ENCODE measurements at regions not wholly inside any gene's neighbourhood (a gene's known extent, or its start where the extent isn't known, plus 50 kb on each side); places are given as distances from the start of the nearest gene placed in this dataset.
"Not testable (repeated sequence)": the region's sequence is repeated elsewhere in the genome, so short reads cannot be mapped to it uniquely, and the experiment has no call there.

DNA sequence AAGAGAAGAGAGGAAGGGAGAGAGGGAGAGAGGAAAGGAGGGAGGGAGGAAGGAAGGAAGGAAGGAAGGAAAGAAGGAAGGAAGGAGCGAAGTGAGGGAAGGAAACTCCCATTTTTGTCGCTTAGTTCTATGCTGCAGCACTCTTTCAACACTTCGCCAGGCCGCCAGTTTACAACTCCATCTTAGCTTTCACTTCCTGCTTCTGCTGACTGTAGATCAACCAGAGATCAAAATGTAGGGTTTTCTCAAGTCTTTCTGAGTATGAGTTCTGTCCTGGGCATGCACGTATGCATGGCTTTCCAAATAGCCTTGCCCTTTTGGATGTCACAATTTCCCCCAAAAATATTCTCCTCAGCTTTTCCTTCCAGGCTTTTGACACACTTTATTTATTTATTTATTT lies 723.4 kb downstream of the TRHDE start:
- TF ChIP-seq RAD21 (IDR thresholded peaks at IDR 0.05), result no peak
- TF ChIP-seq, protein P1, sequence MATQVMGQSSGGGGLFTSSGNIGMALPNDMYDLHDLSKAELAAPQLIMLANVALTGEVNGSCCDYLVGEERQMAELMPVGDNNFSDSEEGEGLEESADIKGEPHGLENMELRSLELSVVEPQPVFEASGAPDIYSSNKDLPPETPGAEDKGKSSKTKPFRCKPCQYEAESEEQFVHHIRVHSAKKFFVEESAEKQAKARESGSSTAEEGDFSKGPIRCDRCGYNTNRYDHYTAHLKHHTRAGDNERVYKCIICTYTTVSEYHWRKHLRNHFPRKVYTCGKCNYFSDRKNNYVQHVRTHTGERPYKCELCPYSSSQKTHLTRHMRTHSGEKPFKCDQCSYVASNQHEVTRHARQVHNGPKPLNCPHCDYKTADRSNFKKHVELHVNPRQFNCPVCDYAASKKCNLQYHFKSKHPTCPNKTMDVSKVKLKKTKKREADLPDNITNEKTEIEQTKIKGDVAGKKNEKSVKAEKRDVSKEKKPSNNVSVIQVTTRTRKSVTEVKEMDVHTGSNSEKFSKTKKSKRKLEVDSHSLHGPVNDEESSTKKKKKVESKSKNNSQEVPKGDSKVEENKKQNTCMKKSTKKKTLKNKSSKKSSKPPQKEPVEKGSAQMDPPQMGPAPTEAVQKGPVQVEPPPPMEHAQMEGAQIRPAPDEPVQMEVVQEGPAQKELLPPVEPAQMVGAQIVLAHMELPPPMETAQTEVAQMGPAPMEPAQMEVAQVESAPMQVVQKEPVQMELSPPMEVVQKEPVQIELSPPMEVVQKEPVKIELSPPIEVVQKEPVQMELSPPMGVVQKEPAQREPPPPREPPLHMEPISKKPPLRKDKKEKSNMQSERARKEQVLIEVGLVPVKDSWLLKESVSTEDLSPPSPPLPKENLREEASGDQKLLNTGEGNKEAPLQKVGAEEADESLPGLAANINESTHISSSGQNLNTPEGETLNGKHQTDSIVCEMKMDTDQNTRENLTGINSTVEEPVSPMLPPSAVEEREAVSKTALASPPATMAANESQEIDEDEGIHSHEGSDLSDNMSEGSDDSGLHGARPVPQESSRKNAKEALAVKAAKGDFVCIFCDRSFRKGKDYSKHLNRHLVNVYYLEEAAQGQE (IDR thresholded peaks at IDR 0.05), result no peak
- TF ChIP-seq NR2F2 (IDR thresholded peaks at IDR 0.05), result no peak
- TF ChIP-seq HNF4G (IDR thresholded peaks at IDR 0.05), result no peak
- no peak for TF ChIP-seq FOXA2 (IDR thresholded peaks at IDR 0.05)
- no peak for TF ChIP-seq HNF4A (conservative IDR thresholded peaks at IDR 0.05)
- no peak for TF ChIP-seq FOXA1 (IDR thresholded peaks at IDR 0.05)
- TF ChIP-seq ZBTB33 (IDR thresholded peaks at IDR 0.05), result no peak
- TF ChIP-seq EGR1 (IDR thresholded peaks at IDR 0.05; ENCODE audit: low read depth in 2 of 2), result no peak
- TF ChIP-seq JUND (IDR thresholded peaks at IDR 0.05), result no peak
- TF ChIP-seq GABPA (IDR thresholded peaks at IDR 0.05 in 1 of 2, conservative IDR thresholded peaks at IDR 0.05 in 1 of 2), result no peak
- no peak for TF ChIP-seq YY1 (IDR thresholded peaks at IDR 0.05)
- TF ChIP-seq SP1 (IDR thresholded peaks at IDR 0.05), result no peak
- TF ChIP-seq TAF1 (conservative IDR thresholded peaks at IDR 0.05), result no peak
- H3K36me3 ChIP-seq (ENCODE audit: control insufficient read depth in 4 of 4, insufficient read depth in 3 of 4, low read depth in 1 of 4, low read length in 3 of 4), result no peaks in the 10 kb centered on the region
- 94% methylated on average over 5 of the region's 5 CpGs for WGBS
- no peak overlapping the region for H3K4me3 ChIP-seq (ENCODE audit: low read depth in 1 of 3, low read length in 3 of 3)
- H3K9me3 ChIP-seq (ENCODE audit: control insufficient read depth in 4 of 4, low read length in 3 of 4), result no peaks in the 10 kb centered on the region
- no peaks in the 10 kb centered on the region for H3K27me3 ChIP-seq (ENCODE audit: control insufficient read depth in 4 of 4, insufficient read depth in 4 of 4, low read length in 3 of 4)
- H3K4me1 ChIP-seq (ENCODE audit: control insufficient read depth in 4 of 4, insufficient read depth in 4 of 4, low read length in 3 of 4), result no peaks in the 10 kb centered on the region
- H3K9ac ChIP-seq (ENCODE audit: low read depth in 1 of 2, low read length in 2 of 2), result no peak overlapping the region
- no peak overlapping the region for H3K27ac ChIP-seq (ENCODE audit: low read depth in 1 of 2, low read length in 2 of 2)
- no peak for DNase-seq (ENCODE audit: low spot score)

DNA sequence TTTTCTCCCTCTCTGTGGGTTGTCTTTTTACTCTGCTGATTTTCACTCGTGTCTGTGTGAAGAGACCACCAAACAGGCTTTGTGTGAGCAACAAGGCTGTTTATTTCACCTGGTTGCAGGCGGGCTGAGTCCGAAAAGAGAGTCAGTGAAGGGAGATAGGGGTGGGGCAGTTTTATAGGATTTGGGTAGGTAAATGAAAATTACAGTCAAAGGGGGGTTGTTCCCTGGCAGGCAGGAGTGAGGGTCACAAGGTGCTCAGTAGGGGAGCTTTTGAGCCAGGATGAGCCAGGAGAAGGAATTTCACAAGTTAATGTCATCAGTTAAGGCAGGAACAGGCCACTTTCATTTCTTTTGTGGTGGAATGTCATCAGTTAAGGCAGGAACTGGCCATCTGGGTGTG lies 729.6 kb downstream of the TRHDE start:
- H3K27me3 ChIP-seq (ENCODE audit: control insufficient read depth in 4 of 4, insufficient read depth in 4 of 4, low read length in 3 of 4); H3K9ac ChIP-seq (ENCODE audit: low read depth in 1 of 2, low read length in 2 of 2); H3K36me3 ChIP-seq (ENCODE audit: control insufficient read depth in 4 of 4, insufficient read depth in 3 of 4, low read depth in 1 of 4, low read length in 3 of 4); H3K27ac ChIP-seq (ENCODE audit: low read depth in 1 of 2, low read length in 2 of 2); H3K9me3 ChIP-seq (ENCODE audit: control insufficient read depth in 4 of 4, low read length in 3 of 4); H3K4me1 ChIP-seq (ENCODE audit: control insufficient read depth in 4 of 4, insufficient read depth in 4 of 4, low read length in 3 of 4); H3K4me3 ChIP-seq (ENCODE audit: low read depth in 1 of 3, low read length in 3 of 3); DNase-seq (ENCODE audit: low spot score): not testable (repeated sequence)
- 77% methylated on average over 3 of the region's 3 CpGs for WGBS

DNA sequence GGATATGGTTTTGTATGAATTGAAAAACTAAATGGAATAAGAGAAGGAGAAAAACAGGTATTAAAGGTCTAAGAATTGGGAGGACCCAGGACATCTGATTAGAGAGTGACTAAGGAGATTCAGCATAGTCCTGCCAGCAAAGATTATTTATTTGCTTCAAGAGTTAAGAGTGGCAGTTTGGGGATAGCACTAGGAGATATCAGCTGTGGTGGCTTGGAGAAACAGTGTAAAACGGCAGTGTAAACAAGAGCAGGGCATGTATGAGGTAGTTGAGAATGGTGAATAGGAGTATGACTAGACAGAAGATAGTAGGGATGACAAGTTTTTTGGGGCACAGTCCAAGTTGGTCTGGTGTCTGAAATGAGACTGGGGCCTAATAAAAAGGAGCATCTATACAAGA lies 730.3 kb downstream of the TRHDE start:
- H3K27ac ChIP-seq (ENCODE audit: low read depth in 1 of 2, low read length in 2 of 2); H3K4me1 ChIP-seq (ENCODE audit: control insufficient read depth in 4 of 4, insufficient read depth in 4 of 4, low read length in 3 of 4); DNase-seq (ENCODE audit: low spot score); H3K9me3 ChIP-seq (ENCODE audit: control insufficient read depth in 4 of 4, low read length in 3 of 4); H3K9ac ChIP-seq (ENCODE audit: low read depth in 1 of 2, low read length in 2 of 2); H3K36me3 ChIP-seq (ENCODE audit: control insufficient read depth in 4 of 4, insufficient read depth in 3 of 4, low read depth in 1 of 4, low read length in 3 of 4); H3K27me3 ChIP-seq (ENCODE audit: control insufficient read depth in 4 of 4, insufficient read depth in 4 of 4, low read length in 3 of 4); H3K4me3 ChIP-seq (ENCODE audit: low read depth in 1 of 3, low read length in 3 of 3): not testable (repeated sequence)
- WGBS, result 66% methylated on average over 1 of the region's 1 CpG

DNA sequence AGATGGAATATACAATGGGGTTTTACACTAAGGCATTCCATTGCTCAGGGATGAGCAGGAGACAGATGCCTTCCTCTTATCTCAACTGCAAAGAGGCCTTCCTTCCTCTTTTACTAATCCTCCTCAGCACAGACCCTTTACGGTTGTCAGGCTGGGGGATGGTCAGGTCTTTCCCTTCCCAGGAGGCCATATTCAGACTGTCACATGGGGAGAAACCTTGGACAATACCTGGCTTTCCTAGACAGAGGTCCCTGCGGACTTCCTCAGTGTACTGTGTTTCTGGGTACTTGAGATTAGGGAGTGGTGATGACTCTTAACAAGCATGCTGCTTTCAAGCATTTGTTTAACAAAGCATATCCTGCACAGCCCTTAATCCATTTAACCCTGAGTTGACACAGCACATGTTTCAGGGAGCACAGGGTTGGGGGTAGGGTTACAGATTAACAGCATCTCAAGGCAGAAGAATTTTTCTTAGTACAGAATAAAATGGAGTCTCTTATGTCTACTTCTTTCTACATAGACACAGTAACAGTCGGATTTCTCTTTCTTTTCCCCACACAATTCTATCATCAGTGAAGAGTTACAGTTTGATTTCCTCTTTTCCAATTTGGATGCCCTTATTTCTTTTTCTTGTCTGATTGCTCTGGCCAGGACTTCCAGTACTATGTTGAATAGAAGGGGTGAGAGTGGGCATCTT lies 737.1 kb downstream of the TRHDE start:
- H3K4me3 ChIP-seq (ENCODE audit: low read depth in 1 of 3, low read length in 3 of 3); H3K9me3 ChIP-seq (ENCODE audit: control insufficient read depth in 4 of 4, low read length in 3 of 4); H3K27me3 ChIP-seq (ENCODE audit: control insufficient read depth in 4 of 4, insufficient read depth in 4 of 4, low read length in 3 of 4); DNase-seq (ENCODE audit: low spot score); H3K9ac ChIP-seq (ENCODE audit: low read depth in 1 of 2, low read length in 2 of 2); H3K4me1 ChIP-seq (ENCODE audit: control insufficient read depth in 4 of 4, insufficient read depth in 4 of 4, low read length in 3 of 4); H3K36me3 ChIP-seq (ENCODE audit: control insufficient read depth in 4 of 4, insufficient read depth in 3 of 4, low read depth in 1 of 4, low read length in 3 of 4); H3K27ac ChIP-seq (ENCODE audit: low read depth in 1 of 2, low read length in 2 of 2): not testable (repeated sequence)
- 76% methylated on average over 3 of the region's 3 CpGs for WGBS
